ENCODE measurements at regions not wholly inside any gene's neighbourhood (a gene's known extent, or its start where the extent isn't known, plus 50 kb on each side); places are given as distances from the start of the nearest gene placed in this dataset.

DNA sequence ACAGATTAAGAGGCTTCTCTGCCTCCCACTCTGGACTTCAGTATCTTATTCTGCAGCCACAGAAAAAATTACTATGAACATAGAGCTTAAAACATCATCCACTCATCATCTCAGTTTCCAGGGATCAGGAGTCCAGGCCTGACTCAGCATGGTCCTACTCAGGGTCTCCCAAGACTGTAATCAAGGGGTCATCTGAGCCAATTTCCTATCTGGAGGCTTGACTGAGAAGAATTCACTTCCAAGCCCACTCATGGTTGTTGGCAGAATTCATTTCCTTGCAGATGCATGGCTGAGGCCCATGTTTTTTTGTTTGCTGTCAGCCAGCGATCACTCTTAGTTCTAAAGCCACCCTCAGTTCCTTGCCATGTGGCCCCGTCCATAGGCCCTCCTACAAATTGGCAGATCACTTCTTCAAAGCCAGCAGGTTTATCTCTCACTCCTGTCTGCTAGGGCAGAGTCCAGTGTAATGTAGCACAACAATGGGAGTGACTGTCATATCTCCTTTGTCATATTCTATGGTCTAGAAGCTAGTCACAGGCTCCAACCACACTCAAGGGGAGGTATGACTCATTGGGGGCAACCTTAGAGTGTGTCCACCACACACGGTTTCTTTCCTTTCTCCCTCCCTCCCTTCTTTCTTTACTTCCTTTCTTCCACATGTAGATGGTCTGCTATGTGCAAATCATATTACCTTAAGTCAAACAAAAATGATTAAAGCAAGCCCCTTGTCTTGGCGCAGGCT is 251.6 kb downstream of the QDPR start:
- TF ChIP-seq, protein P1, sequence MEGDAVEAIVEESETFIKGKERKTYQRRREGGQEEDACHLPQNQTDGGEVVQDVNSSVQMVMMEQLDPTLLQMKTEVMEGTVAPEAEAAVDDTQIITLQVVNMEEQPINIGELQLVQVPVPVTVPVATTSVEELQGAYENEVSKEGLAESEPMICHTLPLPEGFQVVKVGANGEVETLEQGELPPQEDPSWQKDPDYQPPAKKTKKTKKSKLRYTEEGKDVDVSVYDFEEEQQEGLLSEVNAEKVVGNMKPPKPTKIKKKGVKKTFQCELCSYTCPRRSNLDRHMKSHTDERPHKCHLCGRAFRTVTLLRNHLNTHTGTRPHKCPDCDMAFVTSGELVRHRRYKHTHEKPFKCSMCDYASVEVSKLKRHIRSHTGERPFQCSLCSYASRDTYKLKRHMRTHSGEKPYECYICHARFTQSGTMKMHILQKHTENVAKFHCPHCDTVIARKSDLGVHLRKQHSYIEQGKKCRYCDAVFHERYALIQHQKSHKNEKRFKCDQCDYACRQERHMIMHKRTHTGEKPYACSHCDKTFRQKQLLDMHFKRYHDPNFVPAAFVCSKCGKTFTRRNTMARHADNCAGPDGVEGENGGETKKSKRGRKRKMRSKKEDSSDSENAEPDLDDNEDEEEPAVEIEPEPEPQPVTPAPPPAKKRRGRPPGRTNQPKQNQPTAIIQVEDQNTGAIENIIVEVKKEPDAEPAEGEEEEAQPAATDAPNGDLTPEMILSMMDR (conservative IDR thresholded peaks at IDR 0.05; ENCODE audit: low read length): no peak
- TF ChIP-seq EZH2phosphoT487 (IDR thresholded peaks at IDR 0.05; ENCODE audit: borderline replicate concordance): no peak

All from Loucy (cell line).